GM23248 (cell line): ENCODE measurements at regions not wholly inside any gene's neighbourhood (a gene's known extent, or its start where the extent isn't known, plus 50 kb on each side); places are given as distances from the start of the nearest gene placed in this dataset.

Experiments
- DNase-seq: peaks from one replicate; pipeline ENCODE4 v3.0.0-alpha.2; 2015
- H2AFZ ChIP-seq: fragments of 200-600 bp; sonication (generic); 2 replicates; pipeline ENCODE4 v1.6.1; 2016; ENCODE audit warnings: antibody characterized with exemption
- H3F3A ChIP-seq: fragments of 200-600 bp; sonication (generic); 2 replicates; pipeline ENCODE4 v1.6.1; 2016; ENCODE audit warnings: mild to moderate bottlenecking, antibody characterized with exemption, mixed run types; ENCODE audit not compliant: insufficient read depth
- H3K27ac ChIP-seq: fragments of 200-600 bp; sonication (generic); 2 replicates; pipeline ENCODE4 v1.5.1; 2016; ENCODE audit warnings: mild to moderate bottlenecking
- H3K27me3 ChIP-seq: fragments of 200-600 bp; sonication (generic); replicated peaks from 2 replicates; pipeline ENCODE4 v1.6.1; 2016; ENCODE audit warnings: mild to moderate bottlenecking; ENCODE audit not compliant: insufficient read depth
- H3K36me3 ChIP-seq: fragments of 200-600 bp; sonication (generic); 2 replicates; pipeline ENCODE4 v1.6.1; 2016; ENCODE audit warnings: low read depth, mild to moderate bottlenecking
- H3K4me1 ChIP-seq: fragments of 200-600 bp; sonication (generic); 2 replicates; pipeline ENCODE4 v1.6.1; 2016; ENCODE audit warnings: mild to moderate bottlenecking; ENCODE audit not compliant: insufficient read depth
- H3K4me2 ChIP-seq: fragments of 200-600 bp; sonication (generic); one replicate; pipeline ENCODE4 v1.6.1; 2016; ENCODE audit warnings: mild to moderate bottlenecking; ENCODE audit not compliant: unreplicated experiment
- H3K4me3 ChIP-seq: fragments of 200-600 bp; sonication (generic); 2 replicates; pipeline ENCODE4 v1.5.1; 2016; ENCODE audit warnings: mild to moderate bottlenecking
- H3K79me2 ChIP-seq: fragments of 200-600 bp; sonication (generic); 2 replicates; pipeline ENCODE4 v1.6.1; 2016; ENCODE audit warnings: mild to moderate bottlenecking; ENCODE audit not compliant: insufficient read depth
- H3K9ac ChIP-seq: fragments of 200-600 bp; sonication (generic); 2 replicates; pipeline ENCODE4 v1.6.1; 2016; ENCODE audit warnings: mild to moderate bottlenecking
- H3K9me2 ChIP-seq: fragments of 200-600 bp; sonication (generic); 2 replicates; pipeline ENCODE4 v1.6.1; 2016; ENCODE audit warnings: mixed run types, mild to moderate bottlenecking, moderate library complexity; ENCODE audit not compliant: insufficient read depth
- H3K9me3 ChIP-seq: fragments of 200-600 bp; sonication (generic); one replicate; pipeline ENCODE4 v1.6.1; 2017; ENCODE audit warnings: low read depth
- H4K20me1 ChIP-seq: fragments of 200-600 bp; sonication (generic); 2 replicates; pipeline ENCODE4 v1.6.0; 2016; ENCODE audit not compliant: insufficient read depth
- EZH2 ChIP-seq: fragments of 200-600 bp; sonication (generic); IDR thresholded peaks from 2 replicates; pipeline ENCODE4 v1.6.1; 2018; ENCODE audit warnings: antibody characterized with exemption, mild to moderate bottlenecking; ENCODE audit not compliant: insufficient read depth, poor library complexity, severe bottlenecking
- EZH2phosphoT487 ChIP-seq: fragments of 200-600 bp; sonication (generic); IDR thresholded peaks from 2 replicates; pipeline ENCODE4 v1.6.1; 2018; ENCODE audit warnings: antibody characterized with exemption, moderate library complexity, mild to moderate bottlenecking, low read depth; ENCODE audit not compliant: insufficient read depth
- WGBS, 2 experiments: methylation state at CpG; one replicate each; pipeline ENCODE4 v1.1.6; 2015 to 2017; ENCODE audit warnings: low lambda C conversion rate in 2 of 2, low coverage in 1 of 2; ENCODE audit errors: missing lambda C conversion rate in 2 of 2; 5-methylcytosine and 5-hydroxymethylcytosine counted together
- in situ Hi-C: fragments of 300-500 bp; cut with MboI; formaldehyde crosslinking; loops from 2 replicates; pipeline ENCODE4 v1.15.0; 2020

GRCh38 chr3:177693616-177694264 lies 496.5 kb upstream of the TBL1XR1 start:
- peak overlapping the region; percentile 59; the same call in 1 of the 2 replicates for H2AFZ ChIP-seq

GRCh38 chr3:177694316-177694715 lies 497.0 kb upstream of the TBL1XR1 start:
- H3K4me2 ChIP-seq = no peak overlapping the region
- peak overlapping the region; percentile 59 for H2AFZ ChIP-seq
- H3K9ac ChIP-seq = no peak overlapping the region

More at GRCh38 chr3:177693616-177694264, 496.5 kb upstream of the TBL1XR1 start:
- no peaks in the 10 kb centered on the region for H3K79me2 ChIP-seq
- no peaks in the 10 kb centered on the region for H3K27me3 ChIP-seq
- TF ChIP-seq EZH2phosphoT487 (no peak), EZH2 (no peak)
- H3K4me2 ChIP-seq = no peak overlapping the region
- peaks cover 11% of the 10 kb centered on the region for H3K4me1 ChIP-seq
- H3K4me3 ChIP-seq = no peak overlapping the region
- H3F3A ChIP-seq = peaks cover 7% of the 10 kb centered on the region; the same call in 1 of the 2 replicates
- H3K9me2 ChIP-seq = no peaks in the 10 kb centered on the region
- no peak for DNase-seq
- no peaks in the 10 kb centered on the region for H3K36me3 ChIP-seq
- H3K9me3 ChIP-seq = no peaks in the 10 kb centered on the region
- in situ Hi-C loops = no loop called here
- 77 to 82% methylated on average over 4 of the region's 4 CpGs for WGBS, 2 experiments
- H4K20me1 ChIP-seq = no peaks in the 10 kb centered on the region
- no peak overlapping the region for H3K9ac ChIP-seq
- no peak overlapping the region for H3K27ac ChIP-seq

GRCh38 chr3:177694951-177695350 lies 497.7 kb upstream of the TBL1XR1 start:
- Histone ChIP-seq H3K27ac (no peak overlapping the region), H3K4me3 (no peak overlapping the region), H3K4me1 (peaks cover 11% of the 10 kb centered on the region), H3K36me3 (no peaks in the 10 kb centered on the region), H3K27me3 (no peaks in the 10 kb centered on the region), H3K9ac (no peak overlapping the region), H2AFZ (peak overlapping the region; percentile 59; the same call in 1 of the 2 replicates), H3K9me2 (no peaks in the 10 kb centered on the region), H3K79me2 (no peaks in the 10 kb centered on the region), H3F3A (peaks cover 7% of the 10 kb centered on the region; the same call in 1 of the 2 replicates), H3K9me3 (no peaks in the 10 kb centered on the region), H4K20me1 (no peaks in the 10 kb centered on the region), H3K4me2 (peak overlapping the region; percentile 41)
- in situ Hi-C loops = no loop called here
- WGBS, 2 experiments = 87 to 97% methylated on average over 1 of the region's 1 CpG
- no peak for DNase-seq
- TF ChIP-seq EZH2 (no peak), EZH2phosphoT487 (no peak)

More at GRCh38 chr3:177694316-177694715, 497.0 kb upstream of the TBL1XR1 start:
- Histone ChIP-seq H3K36me3 (no peaks in the 10 kb centered on the region), H3K27ac (no peak overlapping the region), H4K20me1 (no peaks in the 10 kb centered on the region), H3K27me3 (no peaks in the 10 kb centered on the region), H3F3A (peaks cover 7% of the 10 kb centered on the region; the same call in 1 of the 2 replicates), H3K9me3 (no peaks in the 10 kb centered on the region), H3K9me2 (no peaks in the 10 kb centered on the region), H3K4me1 (peaks cover 11% of the 10 kb centered on the region), H3K4me3 (no peak overlapping the region), H3K79me2 (no peaks in the 10 kb centered on the region)
- DNase-seq = peak; percentile 46
- 3 to 4% methylated on average over 3 of the region's 3 CpGs for WGBS, 2 experiments
- in situ Hi-C loops = no loop called here
- TF ChIP-seq EZH2 = no peak
- no peak for TF ChIP-seq EZH2phosphoT487

GRCh38 chr3:177700117-177700516 lies 502.8 kb upstream of the TBL1XR1 start:
- 95 to 97% methylated on average over 7 of the region's 7 CpGs for WGBS, 2 experiments
- Histone ChIP-seq H3K27me3 (no peaks in the 10 kb centered on the region), H3K4me3 (no peak overlapping the region), H3K36me3 (no peaks in the 10 kb centered on the region), H3K4me2 (no peak overlapping the region), H3K9me2 (no peaks in the 10 kb centered on the region), H3K4me1 (0 out of 2 replicates have a peak, but pooled peaks cover under 1% of the 10 kb centered on the region), H3K9me3 (no peaks in the 10 kb centered on the region), H2AFZ (no peak overlapping the region), H3F3A (no peaks in the 10 kb centered on the region), H3K9ac (no peak overlapping the region), H4K20me1 (no peaks in the 10 kb centered on the region), H3K27ac (no peak overlapping the region), H3K79me2 (no peaks in the 10 kb centered on the region)
- no peak for DNase-seq
- TF ChIP-seq EZH2 (no peak), EZH2phosphoT487 (no peak)
- in situ Hi-C loops = no loop called here
